Loucy (cell line): ENCODE measurements at regions not wholly inside any gene's neighbourhood (a gene's known extent, or its start where the extent isn't known, plus 50 kb on each side); places are given as distances from the start of the nearest gene placed in this dataset.

Experiments used
- EZH2phosphoT487 ChIP-seq: fragments of 200-600 bp; IDR thresholded peaks from 2 replicates; pipeline ENCODE4 v1.6.1; 2018; ENCODE audit warnings: antibody characterized with exemption, mild to moderate bottlenecking, moderate library complexity, borderline replicate concordance
- TF ChIP-seq, protein P1 (sequence below): fragments of 200-600 bp; sonication (generic); conservative IDR thresholded peaks from 2 replicates; pipeline ENCODE4 v1.5.1; 2014; ENCODE audit warnings: mild to moderate bottlenecking, antibody characterized with exemption, low read length

DNA sequence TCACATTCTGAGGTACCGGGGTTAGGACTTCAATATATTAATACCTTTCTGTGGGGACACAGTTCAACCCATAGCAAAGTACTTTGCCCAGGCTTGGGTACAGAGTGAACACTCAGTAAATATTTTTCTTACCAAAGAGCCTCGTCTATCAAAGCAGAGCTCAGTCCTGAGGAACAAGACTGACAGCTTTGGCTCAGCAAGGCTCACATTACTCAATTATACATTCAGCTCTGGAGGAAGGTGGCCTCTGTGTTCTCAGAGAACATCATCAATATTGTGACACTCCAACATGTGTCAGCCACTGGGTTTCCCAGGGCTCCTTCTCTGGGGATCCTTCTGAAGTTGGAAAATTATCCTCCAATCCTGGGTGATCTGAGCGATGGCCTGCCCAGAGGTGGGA lies 186.4 kb downstream of the NMUR2 start:
- TF ChIP-seq, protein P1, sequence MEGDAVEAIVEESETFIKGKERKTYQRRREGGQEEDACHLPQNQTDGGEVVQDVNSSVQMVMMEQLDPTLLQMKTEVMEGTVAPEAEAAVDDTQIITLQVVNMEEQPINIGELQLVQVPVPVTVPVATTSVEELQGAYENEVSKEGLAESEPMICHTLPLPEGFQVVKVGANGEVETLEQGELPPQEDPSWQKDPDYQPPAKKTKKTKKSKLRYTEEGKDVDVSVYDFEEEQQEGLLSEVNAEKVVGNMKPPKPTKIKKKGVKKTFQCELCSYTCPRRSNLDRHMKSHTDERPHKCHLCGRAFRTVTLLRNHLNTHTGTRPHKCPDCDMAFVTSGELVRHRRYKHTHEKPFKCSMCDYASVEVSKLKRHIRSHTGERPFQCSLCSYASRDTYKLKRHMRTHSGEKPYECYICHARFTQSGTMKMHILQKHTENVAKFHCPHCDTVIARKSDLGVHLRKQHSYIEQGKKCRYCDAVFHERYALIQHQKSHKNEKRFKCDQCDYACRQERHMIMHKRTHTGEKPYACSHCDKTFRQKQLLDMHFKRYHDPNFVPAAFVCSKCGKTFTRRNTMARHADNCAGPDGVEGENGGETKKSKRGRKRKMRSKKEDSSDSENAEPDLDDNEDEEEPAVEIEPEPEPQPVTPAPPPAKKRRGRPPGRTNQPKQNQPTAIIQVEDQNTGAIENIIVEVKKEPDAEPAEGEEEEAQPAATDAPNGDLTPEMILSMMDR: no peak
- no peak for TF ChIP-seq EZH2phosphoT487
